CD8-positive, alpha-beta memory T cell (primary cell): ENCODE measurements at regions not wholly inside any gene's neighbourhood (a gene's known extent, or its start where the extent isn't known, plus 50 kb on each side); places are given as distances from the start of the nearest gene placed in this dataset.

Experiments used
- CTCF ChIA-PET: fragments of 350-600 bp; sonication (Branson Sonifier 250); formaldehyde crosslinking; loops from one replicate; lab custom pipeline; 2021; ENCODE audit warnings: antibody characterized with exemption; lab: Charles Lee
- POLR2A ChIA-PET: fragments of 350-600 bp; sonication (Branson Sonifier 250); formaldehyde crosslinking; loops from one replicate; lab custom pipeline; 2021; ENCODE audit warnings: antibody characterized with exemption; lab: Charles Lee
- DNase-seq, 5 donors: peaks; one replicate each; pipeline versions ENCODE4 v3.0.0 to v3.0.0-alpha.2; 2020 to 2022; ENCODE audit warnings: mixed read lengths in 1 of 5
- H3K27ac ChIP-seq: one replicate; pipeline ENCODE4 v1.7.0; 2013; ENCODE audit warnings: low read depth, mild to moderate bottlenecking, low read length, moderate library complexity
- H3K27me3 ChIP-seq: 2 replicates; pipeline ENCODE4 v1.7.0; 2013; ENCODE audit warnings: low read length, mild to moderate bottlenecking; ENCODE audit not compliant: insufficient read depth, poor library complexity, severe bottlenecking
- H3K36me3 ChIP-seq: 2 replicates; pipeline ENCODE4 v1.7.0; 2013; ENCODE audit warnings: mild to moderate bottlenecking, low read length, moderate library complexity; ENCODE audit not compliant: insufficient read depth
- H3K4me1 ChIP-seq: 2 replicates; pipeline ENCODE4 v1.7.0; 2013; ENCODE audit warnings: mild to moderate bottlenecking, low read length, moderate library complexity; ENCODE audit not compliant: insufficient read depth
- H3K4me3 ChIP-seq: 2 replicates; pipeline ENCODE4 v1.7.0; 2013; ENCODE audit warnings: mild to moderate bottlenecking, low read length
- H3K9me3 ChIP-seq: 2 replicates; pipeline ENCODE4 v1.7.0; 2013; ENCODE audit warnings: mild to moderate bottlenecking, low read length
- H3K27ac Mint-ChIP-seq, 8 donors: one replicate each; pipeline ENCODE4 v1.8.0; 2020 to 2021; ENCODE audit warnings: mixed read lengths in 8 of 8, mild to moderate bottlenecking in 6 of 8, inconsistent platforms in 3 of 8, moderate library complexity in 3 of 8
- H3K27me3 Mint-ChIP-seq, 2 donors: one replicate each; pipeline ENCODE4 v1.8.0; 2020 to 2021; ENCODE audit warnings: mixed read lengths in 2 of 2, mild to moderate bottlenecking in 1 of 2, moderate library complexity in 1 of 2
- H3K36me3 Mint-ChIP-seq, 3 donors: one replicate each; pipeline ENCODE4 v1.8.0; 2020 to 2021; ENCODE audit warnings: mixed read lengths in 3 of 3, inconsistent platforms in 1 of 3, mild to moderate bottlenecking in 1 of 3
- H3K4me1 Mint-ChIP-seq, 3 donors: one replicate each; pipeline ENCODE4 v1.8.0; 2020 to 2021; ENCODE audit warnings: mixed read lengths in 3 of 3, inconsistent platforms in 1 of 3, mild to moderate bottlenecking in 1 of 3
- H3K4me3 Mint-ChIP-seq, 7 donors: one replicate each; pipeline ENCODE4 v1.8.0; 2020 to 2021; ENCODE audit warnings: mixed read lengths in 7 of 7, mild to moderate bottlenecking in 6 of 7, moderate library complexity in 4 of 7, inconsistent platforms in 2 of 7
- H3K9me3 Mint-ChIP-seq, 5 donors: one replicate each; pipeline ENCODE4 v1.8.0; 2020 to 2022; ENCODE audit warnings: mixed read lengths in 5 of 5, mild to moderate bottlenecking in 3 of 5, moderate library complexity in 2 of 5, inconsistent platforms in 1 of 5

GRCh38 chr7:112869111-112869774 is 79.0 kb upstream of the TMEM168 start:
- peak; percentile 20 to 58 (median 33) for DNase-seq
- Histone ChIP-seq H3K4me1 (no peaks in the 10 kb centered on the region), H3K36me3 (no peaks in the 10 kb centered on the region), H3K27me3 (no peaks in the 10 kb centered on the region), H3K4me3 (no peak overlapping the region), H3K9me3 (no peaks in the 10 kb centered on the region), H3K27ac (no peak overlapping the region)
- ChIA-PET POLR2A (no interaction called here), CTCF (no interaction called here)
- H3K9me3 Mint-ChIP-seq: peaks cover 0 to 2% (median 0%) of the 10 kb centered on the region in 5 donors
- peaks cover 36 to 67% (median 62%) of the 10 kb centered on the region in 3 donors for H3K4me1 Mint-ChIP-seq
- H3K36me3 Mint-ChIP-seq: peaks cover 0 to 5% (median 5%) of the 10 kb centered on the region in 3 donors
- H3K27ac Mint-ChIP-seq: peak overlapping the region in 1 of 8 donors; percentile 5
- H3K4me3 Mint-ChIP-seq: no peak overlapping the region
- H3K27me3 Mint-ChIP-seq: no peaks in the 10 kb centered on the region

- peaks cover 37 to 63% (median 63%) of the 10 kb centered on the region in 3 donors for H3K4me1 Mint-ChIP-seq
- H3K4me3 Mint-ChIP-seq: no peak overlapping the region
- no peaks in the 10 kb centered on the region for H3K4me1 ChIP-seq
- H3K27ac Mint-ChIP-seq: peak overlapping the region in 1 of 8 donors; percentile 51
- no peaks in the 10 kb centered on the region for H3K27me3 ChIP-seq
- H3K36me3 Mint-ChIP-seq: peaks cover 3 to 11% (median 5%) of the 10 kb centered on the region in 3 donors
- no peaks in the 10 kb centered on the region for H3K36me3 ChIP-seq
- no peak for DNase-seq
- ChIA-PET POLR2A (no interaction called here), CTCF (no interaction called here)
- H3K27me3 Mint-ChIP-seq: no peaks in the 10 kb centered on the region
- no peaks in the 10 kb centered on the region for H3K9me3 ChIP-seq
- no peak overlapping the region for H3K27ac ChIP-seq
- H3K9me3 Mint-ChIP-seq: peaks cover 0 to 2% (median 0%) of the 10 kb centered on the region in 5 donors
- no peak overlapping the region for H3K4me3 ChIP-seq
Measured at GRCh38 chr7:112868609-112869008, 78.4 kb upstream of the TMEM168 start.

- no peak for DNase-seq
- ChIA-PET POLR2A (no interaction called here), CTCF (interaction anchor here (0.6 kb wide), 1 partner anchor 9 kb away, joined by 4 read pairs; no protein-coding TSS in a partner anchor)
- Mint-ChIP-seq H3K27ac (peak overlapping the region in 5 of 8 donors; percentile 21 to 88 (median 37)), H3K27me3 (no peaks in the 10 kb centered on the region), H3K4me3 (peak overlapping the region in 3 of 7 donors; percentile 46 to 78 (median 49)), H3K4me1 (peaks cover 21 to 44% (median 41%) of the 10 kb centered on the region in 3 donors), H3K36me3 (peaks cover 5 to 26% (median 16%) of the 10 kb centered on the region in 3 donors), H3K9me3 (peaks cover 0 to 2% (median 0%) of the 10 kb centered on the region in 5 donors)
- no peaks in the 10 kb centered on the region for H3K4me1 ChIP-seq
- H3K36me3 ChIP-seq: no peaks in the 10 kb centered on the region
- no peak overlapping the region for H3K4me3 ChIP-seq
- no peak overlapping the region for H3K27ac ChIP-seq
- no peaks in the 10 kb centered on the region for H3K9me3 ChIP-seq
- H3K27me3 ChIP-seq: no peaks in the 10 kb centered on the region
Measured at GRCh38 chr7:112866424-112866823, 76.2 kb upstream of the TMEM168 start.

GRCh38 chr7:112864380-112864779 is 74.2 kb upstream of the TMEM168 start:
- POLR2A ChIA-PET: no interaction called here
- peaks cover 0 to 2% (median 0%) of the 10 kb centered on the region in 5 donors for H3K9me3 Mint-ChIP-seq
- no peak overlapping the region for H3K4me3 Mint-ChIP-seq
- Histone ChIP-seq H3K9me3 (no peaks in the 10 kb centered on the region), H3K36me3 (no peaks in the 10 kb centered on the region), H3K4me3 (no peak overlapping the region), H3K27ac (no peak overlapping the region), H3K4me1 (no peaks in the 10 kb centered on the region), H3K27me3 (no peaks in the 10 kb centered on the region)
- no peak for DNase-seq
- no peak overlapping the region for H3K27ac Mint-ChIP-seq
- H3K36me3 Mint-ChIP-seq: peaks cover 5 to 26% (median 22%) of the 10 kb centered on the region in 3 donors
- H3K27me3 Mint-ChIP-seq: no peaks in the 10 kb centered on the region
- CTCF ChIA-PET: no interaction called here
- H3K4me1 Mint-ChIP-seq: peaks cover 16 to 27% (median 23%) of the 10 kb centered on the region in 3 donors

- H3K4me3 ChIP-seq: no peak overlapping the region
- no peak overlapping the region for H3K27ac ChIP-seq
- no peaks in the 10 kb centered on the region for H3K4me1 ChIP-seq
- H3K4me1 Mint-ChIP-seq: peaks cover under 1 to 6% (median 2%) of the 10 kb centered on the region in 3 donors
- CTCF ChIA-PET: no interaction called here
- no peaks in the 10 kb centered on the region for H3K9me3 ChIP-seq
- no peak overlapping the region for H3K27ac Mint-ChIP-seq
- H3K9me3 Mint-ChIP-seq: no peaks in the 10 kb centered on the region
- DNase-seq: no peak
- no peak overlapping the region for H3K4me3 Mint-ChIP-seq
- peaks cover under 1 to 28% (median 17%) of the 10 kb centered on the region in 3 donors for H3K36me3 Mint-ChIP-seq
- H3K27me3 ChIP-seq: no peaks in the 10 kb centered on the region
- H3K27me3 Mint-ChIP-seq: no peaks in the 10 kb centered on the region
- POLR2A ChIA-PET: no interaction called here
- no peaks in the 10 kb centered on the region for H3K36me3 ChIP-seq
Measured at GRCh38 chr7:112858838-112859237, 68.6 kb upstream of the TMEM168 start.

GRCh38 chr7:112855227-112855626 is 65.0 kb upstream of the TMEM168 start:
- no peaks in the 10 kb centered on the region for H3K27me3 ChIP-seq
- DNase-seq: no peak
- POLR2A ChIA-PET: no interaction called here
- Mint-ChIP-seq H3K4me1 (peaks cover 1 to 9% (median 2%) of the 10 kb centered on the region in 3 donors), H3K9me3 (no peaks in the 10 kb centered on the region), H3K36me3 (peaks cover 6 to 20% (median 10%) of the 10 kb centered on the region in 3 donors), H3K27me3 (no peaks in the 10 kb centered on the region), H3K4me3 (no peak overlapping the region), H3K27ac (peak overlapping the region in 1 of 8 donors; percentile 9)
- H3K9me3 ChIP-seq: no peaks in the 10 kb centered on the region
- CTCF ChIA-PET: no interaction called here
- H3K27ac ChIP-seq: no peak overlapping the region
- H3K4me3 ChIP-seq: no peak overlapping the region
- no peaks in the 10 kb centered on the region for H3K36me3 ChIP-seq
- H3K4me1 ChIP-seq: no peaks in the 10 kb centered on the region

- Mint-ChIP-seq H3K4me1 (peaks cover 3 to 14% (median 4%) of the 10 kb centered on the region in 3 donors), H3K36me3 (peaks cover 9 to 23% (median 14%) of the 10 kb centered on the region in 3 donors), H3K27me3 (no peaks in the 10 kb centered on the region), H3K27ac (no peak overlapping the region), H3K4me3 (no peak overlapping the region), H3K9me3 (no peaks in the 10 kb centered on the region)
- H3K36me3 ChIP-seq: no peaks in the 10 kb centered on the region
- no peak overlapping the region for H3K27ac ChIP-seq
- DNase-seq: no peak
- no peaks in the 10 kb centered on the region for H3K4me1 ChIP-seq
- H3K27me3 ChIP-seq: no peaks in the 10 kb centered on the region
- no peaks in the 10 kb centered on the region for H3K9me3 ChIP-seq
- ChIA-PET CTCF (no interaction called here), POLR2A (no interaction called here)
- no peak overlapping the region for H3K4me3 ChIP-seq
Measured at GRCh38 chr7:112854169-112854568, 64.0 kb upstream of the TMEM168 start.

- POLR2A ChIA-PET: no interaction called here
- no peaks in the 10 kb centered on the region for H3K27me3 ChIP-seq
- H3K4me1 ChIP-seq: no peaks in the 10 kb centered on the region
- Mint-ChIP-seq H3K4me1 (peaks cover 4 to 16% (median 4%) of the 10 kb centered on the region in 3 donors), H3K27me3 (no peaks in the 10 kb centered on the region), H3K27ac (peak overlapping the region in 2 of 8 donors; percentile 18 to 32), H3K36me3 (peaks cover 12 to 24% (median 16%) of the 10 kb centered on the region in 3 donors), H3K4me3 (no peak overlapping the region), H3K9me3 (no peaks in the 10 kb centered on the region)
- CTCF ChIA-PET: interaction anchor here (1.3 kb wide), 1 partner anchor 10 kb away, joined by 3 read pairs; no protein-coding TSS in a partner anchor
- no peaks in the 10 kb centered on the region for H3K36me3 ChIP-seq
- no peak overlapping the region for H3K4me3 ChIP-seq
- H3K27ac ChIP-seq: no peak overlapping the region
- no peaks in the 10 kb centered on the region for H3K9me3 ChIP-seq
- DNase-seq: no peak
Measured at GRCh38 chr7:112853422-112853821, 63.2 kb upstream of the TMEM168 start.
